B cell (primary cell): ENCODE measurements at regions not wholly inside any gene's neighbourhood (a gene's known extent, or its start where the extent isn't known, plus 50 kb on each side); places are given as distances from the start of the nearest gene placed in this dataset.

Experiments used
- ATAC-seq: fragments of 200-7000 bp; cut with Tn5 transposase; one replicate; pipeline ENCODE4 v1.10.0; 2021; ENCODE audit warnings: low read depth, mild to moderate bottlenecking, moderate number of reproducible peaks, moderate library complexity
- CTCF ChIA-PET: fragments of 350-600 bp; sonication (Branson Sonifier 250); formaldehyde crosslinking; loops from one replicate; lab custom pipeline; 2021; ENCODE audit warnings: antibody characterized with exemption, inconsistent platforms; lab: Charles Lee
- POLR2A ChIA-PET: fragments of 350-600 bp; sonication (Branson Sonifier 250); formaldehyde crosslinking; loops from one replicate; lab custom pipeline; 2021; ENCODE audit warnings: antibody characterized with exemption; lab: Charles Lee
- DNase-seq: peaks from one replicate; pipeline ENCODE4 v3.0.0; 2013
- H2AFZ ChIP-seq: 2 replicates; pipeline ENCODE4 v1.6.1; 2012; ENCODE audit warnings: mild to moderate bottlenecking, low read depth, low read length; ENCODE audit not compliant: insufficient read depth, poor library complexity, severe bottlenecking
- H3K27ac ChIP-seq, 2 donors: 1 replicate in 1 of 2; 2 replicates in 1 of 2; pipeline ENCODE4 v1.5.1; 2012 to 2013; ENCODE audit warnings: low read length in 2 of 2, mild to moderate bottlenecking in 2 of 2, moderate library complexity in 1 of 2
- H3K27me3 ChIP-seq, 4 experiments: fragments of 200-600 bp in 1 of 4; sonication (generic) in 1 of 4; replicated peaks in 1 of 4; 1 replicate in 2 of 4; 2 replicates in 2 of 4; pipeline versions ENCODE4 v1.6.1 to v1.7.0; 2013 to 2016; ENCODE audit warnings: low read length in 3 of 4, mild to moderate bottlenecking in 2 of 4, mixed read lengths in 1 of 4, moderate library complexity in 1 of 4; ENCODE audit not compliant: insufficient read depth in 4 of 4, control insufficient read depth in 3 of 4; ENCODE audit errors: control extremely low read depth in 1 of 4
- H3K36me3 ChIP-seq, 2 experiments: replicated peaks in 1 of 2; 1 replicate in 1 of 2; 2 replicates in 1 of 2; pipeline versions ENCODE4 v1.6.1 to v1.7.1; 2013; ENCODE audit warnings: low read length in 1 of 2; ENCODE audit not compliant: insufficient read depth in 2 of 2, control insufficient read depth in 1 of 2; ENCODE audit errors: control extremely low read depth in 1 of 2, extremely low read depth in 1 of 2
- H3K4me1 ChIP-seq, 2 donors: fragments of 200-600 bp in 1 of 2; sonication (generic) in 1 of 2; 1 replicate in 1 of 2; 2 replicates in 1 of 2; pipeline versions ENCODE4 v1.5.1 to v1.6.1; 2013 to 2017; ENCODE audit warnings: low read length in 2 of 2; ENCODE audit not compliant: control insufficient read depth in 2 of 2, insufficient read depth in 2 of 2
- H3K4me2 ChIP-seq: replicated peaks from 2 replicates; pipeline ENCODE3; 2012; ENCODE audit warnings: mild to moderate bottlenecking, low read depth, low read length; ENCODE audit not compliant: poor library complexity, severe bottlenecking
- H3K4me3 ChIP-seq, 5 experiments: fragments of 200-600 bp in 1 of 5; sonication (generic) in 1 of 5; 1 replicate in 3 of 5; 2 replicates in 2 of 5; pipeline versions ENCODE4 v1.5.1 to v1.7.0; 2011 to 2016; ENCODE audit warnings: low read length in 4 of 5, mild to moderate bottlenecking in 4 of 5, low read depth in 2 of 5, control low read depth in 1 of 5, moderate library complexity in 1 of 5; ENCODE audit not compliant: insufficient read depth in 1 of 5; ENCODE audit errors: control extremely low read depth in 1 of 5, extremely low read depth in 1 of 5
- H3K79me2 ChIP-seq: fragments of 200-600 bp; sonication (generic); one replicate; pipeline ENCODE4 v1.6.0; 2016; ENCODE audit warnings: low read length; ENCODE audit not compliant: control insufficient read depth, insufficient read depth
- H3K9ac ChIP-seq: fragments of 200-600 bp; sonication (generic); 2 replicates; pipeline ENCODE4 v1.6.1; 2017; ENCODE audit warnings: mild to moderate bottlenecking, low read length, moderate library complexity
- H3K9me3 ChIP-seq, 3 donors: one replicate each; pipeline versions ENCODE4 v1.6.1 to v1.7.1; 2013; ENCODE audit warnings: low read length in 2 of 3; ENCODE audit not compliant: control insufficient read depth in 2 of 3, insufficient read depth in 1 of 3; ENCODE audit errors: control extremely low read depth in 1 of 3
- H4K20me1 ChIP-seq: 2 replicates; pipeline ENCODE4 v1.6.0; 2012; ENCODE audit warnings: mild to moderate bottlenecking, low read length; ENCODE audit not compliant: insufficient read depth, control insufficient read depth, poor library complexity, severe bottlenecking
- H3K27ac Mint-ChIP-seq: one replicate; pipeline ENCODE4 v1.8.0; 2021; ENCODE audit warnings: mixed read lengths
- H3K27me3 Mint-ChIP-seq: one replicate; pipeline ENCODE4 v1.8.0; 2021; ENCODE audit warnings: mixed read lengths
- H3K4me1 Mint-ChIP-seq: one replicate; pipeline ENCODE4 v1.8.0; 2021; ENCODE audit warnings: mixed read lengths
- H3K4me3 Mint-ChIP-seq: one replicate; pipeline ENCODE4 v1.8.0; 2021; ENCODE audit warnings: mixed read lengths
- H3K9me3 Mint-ChIP-seq: one replicate; pipeline ENCODE4 v1.8.0; 2022; ENCODE audit warnings: mixed read lengths; ENCODE audit not compliant: insufficient read depth
- CTCF ChIP-seq: fragments of 200-600 bp; IDR thresholded peaks from one replicate; pipeline ENCODE4 v1.8.0; 2022; ENCODE audit warnings: antibody characterized with exemption, mild to moderate bottlenecking
- EZH2 ChIP-seq: IDR thresholded peaks from 2 replicates; pipeline ENCODE4 v1.6.1; 2012; ENCODE audit warnings: borderline replicate concordance, low read depth, mild to moderate bottlenecking, moderate library complexity, low read length; ENCODE audit not compliant: insufficient read depth, poor library complexity, severe bottlenecking
- WGBS: methylation state at CpG from one replicate; pipeline ENCODE4 v1.1.5; 2013; ENCODE audit warnings: missing lambda C conversion rate; ENCODE audit not compliant: insufficient coverage; 5-methylcytosine and 5-hydroxymethylcytosine counted together
- intact Hi-C: fragments of 100-400 bp; cut with micrococcal nuclease; formaldehyde crosslinking; loops from one replicate; pipeline ENCODE4 v1.10.0; 2022

GRCh38 chr14:83940253-83940652, 1589.7 kb upstream of the FLRT2 start:
- Histone ChIP-seq H3K27me3 (no peaks in the 10 kb centered on the region), H3K4me1 (no peaks in the 10 kb centered on the region), H4K20me1 (no peaks in the 10 kb centered on the region), H3K4me2 (no peak overlapping the region), H3K4me3 (no peak overlapping the region), H2AFZ (no peak overlapping the region), H3K36me3 (no peaks in the 10 kb centered on the region), H3K9ac (no peak overlapping the region), H3K9me3 (peaks cover 0 to 7% (median 6%) of the 10 kb centered on the region in 3 donors), H3K27ac (no peak overlapping the region), H3K79me2 (no peaks in the 10 kb centered on the region)
- no CpG with 5 or more reads among the region's 2 CpGs for WGBS
- CTCF ChIA-PET = no interaction called here
- POLR2A ChIA-PET = no interaction called here
- intact Hi-C loops = no loop called here
- Mint-ChIP-seq H3K27ac (no peak overlapping the region), H3K27me3 (no peaks in the 10 kb centered on the region), H3K4me3 (no peak overlapping the region), H3K4me1 (no peaks in the 10 kb centered on the region), H3K9me3 (peaks cover 9% of the 10 kb centered on the region)
- TF ChIP-seq EZH2 = no peak
- no peak for TF ChIP-seq CTCF
- no peak for DNase-seq
- ATAC-seq = no peak

GRCh38 chr14:83958359-83958758, 1571.6 kb upstream of the FLRT2 start:
- Histone ChIP-seq H3K79me2 (no peaks in the 10 kb centered on the region), H4K20me1 (no peaks in the 10 kb centered on the region), H3K9me3 (peaks cover 0 to 9% (median 0%) of the 10 kb centered on the region in 3 donors), H2AFZ (no peak overlapping the region), H3K4me1 (no peaks in the 10 kb centered on the region), H3K27me3 (no peaks in the 10 kb centered on the region), H3K4me3 (no peak overlapping the region), H3K9ac (no peak overlapping the region), H3K4me2 (no peak overlapping the region), H3K36me3 (no peaks in the 10 kb centered on the region), H3K27ac (no peak overlapping the region)
- Mint-ChIP-seq H3K4me1 (no peaks in the 10 kb centered on the region), H3K9me3 (no peaks in the 10 kb centered on the region), H3K27me3 (no peaks in the 10 kb centered on the region), H3K4me3 (no peak overlapping the region), H3K27ac (no peak overlapping the region)
- intact Hi-C loops = no loop called here
- no peak for DNase-seq
- no CpG with 5 or more reads among the region's 1 CpG for WGBS
- POLR2A ChIA-PET = no interaction called here
- CTCF ChIA-PET = no interaction called here
- no peak for ATAC-seq
- TF ChIP-seq EZH2 (no peak), CTCF (no peak)
